Erythroblast (primary cell): ENCODE measurements at regions not wholly inside any gene's neighbourhood (a gene's known extent, or its start where the extent isn't known, plus 50 kb on each side); places are given as distances from the start of the nearest gene placed in this dataset.

Experiments
- GATA1 ChIP-seq: IDR thresholded peaks from 2 replicates; pipeline ENCODE4 v1.6.1; 2011; ENCODE audit warnings: low read depth, mild to moderate bottlenecking, control low read depth, low read length, moderate library complexity
- POLR2A ChIP-seq: IDR thresholded peaks from 2 replicates; pipeline ENCODE4 v1.6.1; 2011; ENCODE audit warnings: mild to moderate bottlenecking, low read length

GRCh38 chr10:111207500-111207899, 130.7 kb downstream of the ADRA2A start:
- no peak for TF ChIP-seq POLR2A
- TF ChIP-seq GATA1: no peak
